Small intestine (tissue), 7 donors: ENCODE measurements at regions not wholly inside any gene's neighbourhood (a gene's known extent, or its start where the extent isn't known, plus 50 kb on each side); places are given as distances from the start of the nearest gene placed in this dataset.
"Not testable (repeated sequence)": the region's sequence is repeated elsewhere in the genome, so short reads cannot be mapped to it uniquely, and the experiment has no call there.

Experiments
- DNase-seq, 2 donors: peaks; one replicate each; pipeline versions ENCODE4 v3.0.0 to v3.0.0-alpha.2; 2013
- FAIRE-seq: peaks from 2 replicates; lab custom pipeline; 2012; peaks lifted over from hg19 to GRCh38; lab: Jason Lieb, UNC
- H3K27ac ChIP-seq, 3 donors: one replicate each; pipeline ENCODE4 v1.5.1; 2013; ENCODE audit warnings: low read length in 2 of 3, mild to moderate bottlenecking in 2 of 3, control low read depth in 1 of 3, inconsistent platforms in 1 of 3, low read depth in 1 of 3, moderate library complexity in 1 of 3
- H3K27me3 ChIP-seq, 3 donors: one replicate each; pipeline ENCODE4 v1.6.1; 2013; ENCODE audit warnings: low read length in 3 of 3, inconsistent platforms in 1 of 3; ENCODE audit not compliant: control insufficient read depth in 3 of 3, insufficient read depth in 3 of 3
- H3K36me3 ChIP-seq, 3 donors: one replicate each; pipeline ENCODE4 v1.6.1; 2013; ENCODE audit warnings: low read length in 3 of 3, inconsistent platforms in 1 of 3, low read depth in 1 of 3, mild to moderate bottlenecking in 1 of 3, moderate library complexity in 1 of 3; ENCODE audit not compliant: control insufficient read depth in 3 of 3, insufficient read depth in 2 of 3
- H3K4me1 ChIP-seq, 3 donors: one replicate each; pipeline ENCODE4 v1.6.1; 2013; ENCODE audit warnings: low read length in 2 of 3, inconsistent platforms in 1 of 3, low read depth in 1 of 3, mild to moderate bottlenecking in 1 of 3, moderate library complexity in 1 of 3; ENCODE audit not compliant: control insufficient read depth in 3 of 3, insufficient read depth in 2 of 3
- H3K4me3 ChIP-seq, 3 donors: one replicate each; pipeline ENCODE4 v1.5.1; 2013; ENCODE audit warnings: low read length in 3 of 3, control low read depth in 1 of 3, inconsistent platforms in 1 of 3, low read depth in 1 of 3, mild to moderate bottlenecking in 1 of 3, moderate library complexity in 1 of 3
- H3K9me3 ChIP-seq, 2 donors: one replicate each; pipeline ENCODE4 v1.6.1; 2013; ENCODE audit warnings: low read depth in 1 of 2, low read length in 1 of 2; ENCODE audit not compliant: control insufficient read depth in 2 of 2, insufficient read depth in 1 of 2
- WGBS, 3 donors: extraction: QIAGEN DNeasy Blood & Tissue Kit; methylation state at CpG; one replicate each; pipeline ENCODE4 v1.1.7; 2013; 5-methylcytosine and 5-hydroxymethylcytosine counted together
- donor health status: healthy with polysubstance abuse.
- donor health status: control.
- donor health status: control.
- donor health status: Bipolar disorder and iron deficiency.
- donor health status: healthy.

DNA sequence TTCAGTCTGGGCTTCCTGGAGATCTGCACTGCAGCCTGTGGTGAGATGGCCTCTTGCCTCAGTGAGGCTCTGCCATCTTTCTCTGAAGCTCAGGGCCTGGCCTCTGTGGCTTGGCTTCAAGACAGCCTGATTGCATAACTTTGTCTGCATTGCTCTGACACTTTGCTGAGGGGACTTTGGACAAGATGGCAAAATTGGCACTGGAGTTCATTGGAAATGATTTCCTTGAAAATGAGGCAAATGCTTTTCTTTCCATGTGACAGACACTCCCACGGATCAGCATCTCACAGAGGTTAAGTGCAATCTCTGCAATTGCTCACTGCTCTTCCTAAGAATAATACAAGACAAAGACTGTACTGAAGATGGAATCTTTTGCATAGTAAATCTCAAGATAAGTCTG lies 166.8 kb downstream of the KCNS3 start:
- FAIRE-seq (no peak), DNase-seq (no peak)
- no peak overlapping the region for H3K27ac ChIP-seq
- H3K4me1 ChIP-seq = no peaks in the 10 kb centered on the region
- H3K9me3 ChIP-seq = peaks cover 0 to 2% of the 10 kb centered on the region in 2 donors
- no peaks in the 10 kb centered on the region for H3K27me3 ChIP-seq
- H3K4me3 ChIP-seq = no peak overlapping the region
- no peaks in the 10 kb centered on the region for H3K36me3 ChIP-seq
- 46 to 77% (median 55%) methylated on average over 1 of the region's 1 CpG for WGBS, 3 donors

DNA sequence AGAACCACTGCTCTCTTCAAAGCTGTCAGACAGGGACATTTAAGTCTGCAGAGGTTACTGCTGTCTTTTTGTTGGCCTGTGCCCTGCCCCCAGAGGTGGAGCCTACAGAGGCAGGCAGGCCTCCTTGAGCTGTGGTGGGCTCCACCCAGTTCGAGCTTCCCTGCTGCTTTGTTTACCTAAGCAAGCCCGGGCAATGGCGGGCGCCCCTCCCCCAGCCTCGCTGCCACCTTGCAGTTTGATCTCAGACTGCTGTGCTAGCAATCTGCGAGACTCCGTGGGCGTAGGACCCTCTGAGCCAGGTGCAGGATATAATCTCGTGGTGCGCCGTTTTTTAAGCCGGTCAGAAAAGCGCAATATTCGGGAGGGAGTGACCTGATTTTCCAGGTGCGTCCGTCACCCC lies 138.9 kb downstream of the KCNS3 start:
- not testable (repeated sequence) for H3K4me1 ChIP-seq, H3K4me3 ChIP-seq, H3K27ac ChIP-seq, H3K27me3 ChIP-seq, H3K36me3 ChIP-seq, FAIRE-seq, DNase-seq
- WGBS, 3 donors = 76 to 84% (median 78%) methylated on average over 14 to 16 of the region's 16 CpGs
- H3K9me3 ChIP-seq = peaks cover 0 to 11% of the 10 kb centered on the region in 2 donors

DNA sequence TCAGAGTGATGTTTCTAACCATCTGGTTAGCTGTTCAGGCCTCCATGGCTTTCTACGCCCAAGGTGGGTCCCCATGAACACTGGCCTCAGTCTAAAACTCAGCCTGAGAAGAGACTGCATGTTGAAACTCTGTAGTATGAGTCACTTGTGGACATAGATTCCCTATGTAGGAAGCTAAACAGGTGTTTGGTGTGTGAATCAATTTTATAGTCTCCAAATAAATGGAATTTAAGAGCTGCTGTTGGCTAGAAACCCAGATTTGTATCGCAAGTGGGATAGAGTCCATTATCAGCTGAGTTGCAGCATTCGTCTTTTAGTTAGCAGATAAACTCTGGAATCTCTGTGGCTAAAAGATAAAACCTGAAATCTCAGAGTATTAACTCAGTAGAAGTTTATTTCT lies 131.4 kb downstream of the KCNS3 start:
- Histone ChIP-seq H3K9me3 (peaks cover 0 to 2% of the 10 kb centered on the region in 2 donors), H3K36me3 (no peaks in the 10 kb centered on the region), H3K27ac (no peak overlapping the region), H3K4me3 (no peak overlapping the region), H3K27me3 (no peaks in the 10 kb centered on the region), H3K4me1 (no peaks in the 10 kb centered on the region)
- WGBS, 3 donors = 59 to 76% (median 73%) methylated on average over 3 of the region's 3 CpGs
- DNase-seq (no peak), FAIRE-seq (no peak)

DNA sequence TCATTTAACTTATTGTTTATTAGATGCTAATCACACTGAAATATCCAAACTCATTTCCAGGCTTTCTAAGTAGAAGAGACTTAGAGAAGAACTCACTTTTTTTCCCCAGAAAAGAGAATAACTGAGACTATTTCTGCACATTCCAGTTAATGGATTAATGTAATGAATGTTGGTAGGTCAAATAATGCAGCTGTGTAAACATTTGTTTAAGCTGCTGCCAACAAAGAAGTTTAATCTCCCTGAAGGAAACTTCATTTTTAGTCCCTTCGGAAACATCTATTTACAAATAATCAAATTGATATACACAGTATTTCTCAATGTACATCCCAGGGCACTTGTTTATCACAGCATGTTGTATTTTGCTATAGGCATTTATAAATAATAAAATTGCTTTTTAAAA lies 126.9 kb downstream of the KCNS3 start:
- no peaks in the 10 kb centered on the region for H3K27me3 ChIP-seq
- H3K9me3 ChIP-seq = peaks cover 0 to 12% of the 10 kb centered on the region in 2 donors
- FAIRE-seq (no peak), DNase-seq (no peak)
- 31 to 38% (median 37%) methylated on average over 1 of the region's 1 CpG for WGBS, 3 donors
- H3K27ac ChIP-seq = no peak overlapping the region
- no peak overlapping the region for H3K4me3 ChIP-seq
- no peaks in the 10 kb centered on the region for H3K36me3 ChIP-seq
- no peaks in the 10 kb centered on the region for H3K4me1 ChIP-seq

DNA sequence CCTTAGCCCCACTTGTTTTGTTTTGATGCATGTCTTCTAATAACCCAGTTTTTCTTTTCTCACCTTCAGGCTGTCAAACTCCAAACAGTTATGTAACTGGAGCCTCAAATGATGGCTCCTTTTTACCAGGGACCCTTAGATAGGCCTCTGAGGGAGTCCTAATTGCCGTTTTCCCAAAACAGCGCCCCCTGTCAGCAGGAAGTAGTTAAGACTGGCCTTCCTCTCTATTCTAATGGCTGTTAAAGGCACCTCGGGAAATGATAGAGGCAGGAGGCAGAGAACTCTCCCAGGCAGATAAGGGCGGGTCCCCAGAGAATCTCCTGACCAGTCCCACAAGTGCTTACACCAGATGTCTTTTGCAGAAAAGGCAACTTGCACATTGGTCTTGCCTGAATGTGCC lies 123.2 kb downstream of the KCNS3 start:
- Histone ChIP-seq H3K27me3 (no peaks in the 10 kb centered on the region), H3K27ac (no peak overlapping the region), H3K9me3 (peaks cover 0 to 10% of the 10 kb centered on the region in 2 donors), H3K4me3 (no peak overlapping the region), H3K4me1 (no peaks in the 10 kb centered on the region), H3K36me3 (no peaks in the 10 kb centered on the region)
- FAIRE-seq = no peak
- 48 to 62% (median 53%) methylated on average over 4 of the region's 4 CpGs for WGBS, 3 donors
- no peak for DNase-seq

DNA sequence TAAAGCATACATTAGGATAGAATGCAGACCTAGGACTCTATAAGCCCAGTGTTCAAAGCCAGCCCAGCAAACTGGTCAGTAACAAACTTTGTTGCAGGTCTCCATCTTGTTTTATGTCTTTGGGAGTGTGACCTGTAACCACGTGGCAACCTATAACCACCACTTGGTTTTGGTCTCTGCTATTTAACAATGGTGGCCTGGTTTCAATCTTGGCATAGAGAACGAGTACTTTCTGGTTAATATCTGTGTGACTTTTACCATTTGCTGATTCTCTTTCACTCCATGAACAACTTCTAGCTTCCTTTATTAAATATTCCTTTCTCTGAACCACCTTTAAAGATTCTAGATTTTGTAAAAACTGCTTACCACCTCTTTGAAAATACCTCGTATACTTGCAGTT lies 118.5 kb downstream of the KCNS3 start:
- WGBS, 3 donors = 64 to 78% (median 71%) methylated on average over 3 of the region's 3 CpGs
- H3K27me3 ChIP-seq = no peaks in the 10 kb centered on the region
- FAIRE-seq (no peak), DNase-seq (no peak)
- H3K36me3 ChIP-seq = no peaks in the 10 kb centered on the region
- no peak overlapping the region for H3K27ac ChIP-seq
- no peak overlapping the region for H3K4me3 ChIP-seq
- H3K9me3 ChIP-seq = peaks cover 0 to 22% of the 10 kb centered on the region in 2 donors
- no peaks in the 10 kb centered on the region for H3K4me1 ChIP-seq

DNA sequence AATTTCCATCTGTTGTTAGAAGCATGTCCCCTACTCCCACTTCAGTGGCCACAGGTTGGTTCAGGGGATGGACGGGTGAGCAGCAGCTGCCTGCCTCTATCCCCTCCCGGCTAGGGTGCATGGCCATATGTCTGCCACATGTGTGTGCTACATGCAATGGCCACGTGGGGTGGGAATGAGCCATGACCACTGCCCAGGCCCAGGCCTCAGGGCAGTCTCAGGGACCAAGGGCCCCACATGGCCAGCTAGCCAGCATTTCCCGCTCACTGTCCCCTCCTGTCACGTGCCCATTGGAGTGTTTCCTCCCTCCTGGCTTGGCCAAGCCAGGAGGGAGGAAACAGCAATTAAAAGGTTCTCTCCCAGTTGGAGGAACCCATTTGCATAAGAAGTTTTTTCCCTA lies 117.1 kb downstream of the KCNS3 start:
- FAIRE-seq (no peak), DNase-seq (no peak)
- H3K36me3 ChIP-seq = no peaks in the 10 kb centered on the region
- H3K27me3 ChIP-seq = no peaks in the 10 kb centered on the region
- WGBS, 3 donors = 74 to 82% (median 81%) methylated on average over 5 of the region's 5 CpGs
- H3K4me3 ChIP-seq = no peak overlapping the region
- H3K27ac ChIP-seq = no peak overlapping the region
- peaks cover 0 to 13% of the 10 kb centered on the region in 2 donors for H3K9me3 ChIP-seq
- H3K4me1 ChIP-seq = no peaks in the 10 kb centered on the region
